HL-60/S4 treated with retinoic acid at 250 ng/mL for 4 days and 3 days (cell line): ENCODE measurements at regions not wholly inside any gene's neighbourhood (a gene's known extent, or its start where the extent isn't known, plus 50 kb on each side); places are given as distances from the start of the nearest gene placed in this dataset.
"Not testable (repeated sequence)": the region's sequence is repeated elsewhere in the genome, so short reads cannot be mapped to it uniquely, and the experiment has no call there.

Experiments
- in situ Hi-C: fragments of 300-500 bp; cut with MboI; formaldehyde crosslinking; loops from 2 replicates; pipeline ENCODE4 v1.7.0; 2022; ENCODE audit warnings: low sequenced_read_pairs

DNA sequence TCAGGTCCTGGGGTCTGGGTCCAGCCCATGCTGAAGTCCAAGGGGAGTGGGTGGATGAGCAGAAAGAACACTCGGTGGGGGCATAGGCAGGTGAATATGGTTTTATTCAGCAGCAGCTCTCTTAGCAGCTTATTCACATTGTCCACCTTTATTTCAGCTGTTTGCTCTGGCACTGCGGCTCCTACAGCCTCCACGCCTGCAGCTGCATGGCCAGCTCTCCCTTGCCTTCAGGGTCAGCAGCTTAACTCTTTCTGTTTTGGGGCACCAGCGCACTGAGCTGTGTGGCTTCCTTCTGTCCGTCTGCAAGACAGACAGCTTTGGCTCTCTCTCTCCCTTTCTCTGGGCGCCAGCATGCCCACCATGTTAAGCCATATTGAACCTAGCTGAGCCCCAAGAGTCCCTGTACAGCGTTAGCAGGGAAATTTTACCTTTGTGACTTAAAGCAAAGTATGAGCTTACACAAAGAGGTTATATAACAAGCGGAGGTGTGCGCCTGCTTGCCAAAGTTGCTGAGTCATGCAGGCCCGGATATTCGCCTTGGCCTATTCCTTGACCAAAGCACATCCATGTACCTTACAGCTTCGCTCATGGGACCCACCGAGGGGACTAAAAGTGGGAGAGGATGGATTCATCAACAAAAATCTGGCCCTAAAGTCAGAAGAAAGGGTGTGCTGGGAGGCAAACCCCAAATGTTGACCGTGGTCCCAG is 170.1 kb upstream of the PFN2 start:
- in situ Hi-C loops: no loop called here

DNA sequence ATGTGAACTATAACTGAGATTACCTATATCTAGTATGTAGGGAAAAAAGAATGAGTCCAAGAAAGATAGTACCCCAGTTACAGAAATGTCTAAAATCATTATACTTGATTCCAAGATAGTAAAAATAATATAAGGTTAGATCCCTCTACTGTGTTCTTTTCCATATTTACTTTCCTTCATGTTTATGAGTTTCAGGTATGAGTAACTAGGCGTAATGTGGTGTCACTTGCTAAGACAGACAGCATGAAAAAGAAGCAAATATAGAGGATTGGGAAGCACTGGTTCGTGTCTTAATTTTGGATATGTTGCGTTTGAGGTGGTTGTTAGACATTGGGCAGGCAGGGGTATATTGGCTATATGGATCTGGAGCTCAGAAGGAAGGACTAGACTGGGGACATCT is 168.1 kb upstream of the PFN2 start:
- in situ Hi-C loops: no loop called here

DNA sequence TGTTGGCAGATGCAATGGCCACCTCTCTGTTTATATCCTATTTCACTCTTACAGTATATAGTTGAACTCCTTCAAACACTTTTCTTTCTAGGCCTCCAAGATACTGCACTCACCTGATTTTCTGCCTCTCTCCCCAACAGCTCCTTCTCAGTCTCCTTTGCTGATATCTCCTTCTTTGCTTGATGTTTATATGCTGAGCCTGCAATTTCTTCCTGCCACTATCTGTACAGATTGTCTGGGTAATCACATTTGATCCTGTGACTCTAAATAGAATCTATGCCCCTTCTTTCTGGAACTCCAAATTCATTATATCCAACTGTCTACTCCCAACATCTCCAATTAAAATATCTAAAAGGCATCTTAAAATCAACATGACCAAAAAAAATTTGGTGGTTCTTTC is 165.5 kb upstream of the PFN2 start:
- in situ Hi-C loops: no loop called here

DNA sequence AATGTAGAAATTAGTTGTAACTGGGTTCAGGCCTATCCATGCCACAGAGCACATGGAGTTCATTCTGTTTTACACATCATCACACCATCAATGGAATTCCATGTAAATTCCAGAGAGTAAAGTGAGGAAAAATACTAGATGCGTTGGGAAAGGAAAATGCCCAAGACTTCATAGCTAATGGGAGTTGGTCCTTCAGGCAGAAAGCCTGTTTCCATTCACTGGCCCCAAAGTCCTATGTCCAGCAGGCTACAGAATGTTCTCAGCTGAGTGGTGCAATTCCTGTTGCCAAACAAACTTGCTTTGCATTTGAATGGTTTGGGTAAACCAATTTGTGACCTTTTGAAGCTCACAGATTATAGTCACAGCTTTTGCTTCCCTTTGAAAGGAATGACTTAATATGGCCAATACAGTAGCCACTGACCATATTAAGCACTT is 164.6 kb upstream of the PFN2 start:
- in situ Hi-C loops: no loop called here

DNA sequence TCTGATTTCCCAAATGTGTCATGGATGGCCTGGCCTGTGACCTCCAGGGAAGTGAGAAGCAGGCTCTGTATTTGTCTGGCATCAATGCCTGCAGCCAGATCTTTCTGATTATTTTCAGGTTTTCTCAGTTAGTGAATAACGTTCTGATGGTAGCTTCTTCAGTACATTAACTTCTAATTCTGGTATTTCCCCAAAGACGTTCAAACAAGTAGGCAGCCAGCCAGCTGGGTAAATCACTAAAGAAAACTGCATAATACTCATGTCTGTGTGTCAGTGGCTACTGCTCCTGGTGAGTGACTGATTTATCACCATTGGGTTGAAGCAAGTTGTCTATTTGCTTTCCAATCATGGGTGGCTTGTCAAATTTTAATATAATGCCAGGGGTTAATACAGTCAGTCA is 162.6 kb upstream of the PFN2 start:
- in situ Hi-C loops: no loop called here

DNA sequence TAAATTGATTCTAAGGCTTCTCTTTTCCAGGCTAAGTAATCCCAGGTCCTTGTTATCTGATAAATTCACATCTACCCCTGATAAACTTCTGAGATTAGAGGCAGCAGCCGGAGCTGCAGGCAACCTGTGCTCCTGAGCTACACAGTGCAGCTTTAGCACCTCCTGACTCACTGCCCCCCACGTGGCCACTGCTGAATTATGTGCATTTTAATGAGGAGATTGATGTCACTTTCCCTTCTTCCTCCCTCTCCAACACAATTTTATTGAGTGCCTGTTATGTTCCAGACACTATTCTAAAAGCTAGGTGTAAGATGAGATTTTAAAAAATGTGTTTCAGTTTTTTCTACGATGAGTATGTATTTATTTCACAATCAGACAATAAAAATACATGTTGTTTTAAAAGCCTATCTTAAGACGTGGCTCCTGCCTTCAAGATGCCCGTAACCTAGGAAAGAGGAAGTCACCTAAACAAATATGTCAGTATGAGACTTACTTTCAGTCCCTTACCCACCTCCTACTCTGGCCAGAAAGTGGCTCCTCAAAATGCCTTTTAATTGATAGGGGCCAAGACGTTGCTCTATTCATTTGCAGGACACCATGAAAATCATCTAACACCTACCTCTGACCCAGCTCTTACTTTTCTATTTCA is 161.5 kb upstream of the PFN2 start:
- in situ Hi-C loops: no loop called here

DNA sequence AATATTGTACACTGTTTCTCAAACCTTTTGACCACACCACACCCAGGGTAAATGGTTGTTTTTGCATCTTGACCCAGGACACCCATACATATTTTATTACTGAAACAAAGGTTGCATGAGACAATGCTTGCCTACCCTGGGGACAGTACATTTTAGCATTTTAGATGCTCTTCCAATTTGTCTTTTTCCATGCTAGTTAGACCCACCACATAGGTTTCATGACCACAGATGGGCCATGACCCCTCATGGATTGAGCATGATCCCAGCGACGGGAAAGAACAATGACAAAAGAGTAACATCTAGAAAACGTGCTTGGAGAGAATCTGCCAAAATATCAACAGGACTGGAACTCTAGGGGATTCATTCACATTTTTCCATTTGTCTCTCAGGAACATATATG is 161.0 kb upstream of the PFN2 start:
- in situ Hi-C loops: no loop called here

DNA sequence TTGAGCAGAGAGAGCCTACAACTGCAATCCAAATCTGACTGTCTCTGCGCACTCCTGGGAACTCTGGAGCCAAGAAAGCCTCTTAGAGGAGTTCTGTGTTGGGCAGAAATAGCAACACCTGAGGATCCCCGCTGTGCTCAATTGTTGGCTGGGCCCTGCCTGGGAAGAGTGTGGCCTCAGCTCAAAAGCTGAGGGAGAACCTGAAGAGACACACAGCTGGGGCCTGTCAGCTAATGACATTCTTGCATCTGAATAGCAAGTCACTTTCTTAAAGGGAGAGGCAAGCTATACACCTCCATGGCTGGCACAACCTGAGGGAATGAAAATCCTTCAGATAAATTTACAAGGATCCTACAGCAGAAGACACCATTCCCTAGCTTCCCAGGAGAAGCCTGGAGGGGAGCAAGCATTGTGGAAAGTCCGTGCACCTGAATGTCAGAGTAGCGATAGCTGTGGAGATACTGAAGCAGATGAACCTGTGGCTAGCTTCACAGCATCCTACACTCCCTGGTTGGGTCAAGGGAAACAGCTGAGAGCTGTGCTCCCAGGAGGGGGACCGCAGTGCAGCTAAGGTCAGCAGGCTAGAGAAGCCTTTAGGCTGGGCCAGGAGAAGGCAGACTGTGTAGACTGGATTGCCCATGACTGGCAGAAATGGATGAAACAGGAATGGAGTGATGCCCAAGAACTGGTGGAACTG is 159.9 kb upstream of the PFN2 start:
- in situ Hi-C loops: no loop called here

DNA sequence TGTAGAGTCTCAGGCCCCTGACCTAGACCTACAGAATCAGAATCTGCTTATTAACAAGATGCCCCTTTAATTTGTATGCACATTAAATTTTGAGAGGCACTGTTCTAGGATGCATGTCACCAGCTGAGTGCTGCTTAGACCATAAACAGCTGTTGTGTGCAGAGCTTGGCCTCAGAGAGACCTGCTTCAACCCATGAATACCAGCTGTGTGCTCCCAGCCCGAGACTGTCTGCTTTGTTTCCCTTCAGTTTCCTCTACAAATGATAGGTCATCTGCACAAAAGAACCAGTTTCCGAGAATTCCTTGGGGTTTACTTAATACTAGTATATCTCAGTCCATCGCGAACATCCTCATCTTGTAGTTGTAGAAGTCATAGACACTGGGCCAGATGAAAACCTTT is 158.5 kb upstream of the PFN2 start:
- in situ Hi-C loops: no loop called here

DNA sequence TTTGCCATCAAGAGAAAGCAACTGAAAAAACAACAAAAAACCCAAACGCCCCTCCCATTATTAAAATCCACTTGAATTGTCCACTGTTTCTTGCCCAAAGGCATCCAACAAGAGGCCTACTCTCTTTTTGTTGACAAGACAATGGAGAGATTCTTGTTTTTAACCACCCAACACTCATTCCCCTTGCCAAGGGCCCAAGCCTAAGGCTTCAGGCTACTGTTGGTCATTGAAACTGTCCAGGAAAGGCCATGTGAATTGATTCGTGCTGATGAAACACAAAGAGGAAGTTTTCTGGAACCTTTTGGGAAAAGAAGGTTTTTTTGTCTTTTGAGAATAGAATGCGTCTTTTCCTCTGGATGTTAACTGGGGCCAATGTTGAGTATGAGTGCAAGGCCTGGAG is 157.4 kb upstream of the PFN2 start:
- in situ Hi-C loops: no loop called here

DNA sequence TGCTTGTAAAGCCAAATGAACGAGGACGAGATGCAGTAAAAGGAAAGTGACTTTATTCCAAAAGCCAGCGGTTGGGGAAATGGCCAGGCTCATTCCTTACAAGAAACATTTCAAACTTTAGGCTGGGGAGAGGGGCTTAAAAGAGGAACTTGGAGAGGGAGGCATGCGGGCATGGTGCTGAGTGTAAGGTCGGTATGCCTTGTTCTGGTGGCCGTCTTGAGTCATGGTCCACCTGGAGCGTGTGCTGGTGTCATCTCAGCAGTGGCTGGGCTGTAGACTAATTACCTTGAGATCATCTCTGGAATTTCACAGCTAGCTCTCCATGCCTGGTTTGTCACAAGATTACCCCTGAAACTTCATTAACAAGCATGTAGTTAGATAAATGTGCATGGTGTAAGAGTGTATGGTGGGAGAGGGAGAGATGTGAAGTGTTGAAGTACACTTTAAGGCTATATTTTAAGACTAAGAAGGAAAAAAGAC is 156.4 kb upstream of the PFN2 start:
- in situ Hi-C loops: no loop called here

DNA sequence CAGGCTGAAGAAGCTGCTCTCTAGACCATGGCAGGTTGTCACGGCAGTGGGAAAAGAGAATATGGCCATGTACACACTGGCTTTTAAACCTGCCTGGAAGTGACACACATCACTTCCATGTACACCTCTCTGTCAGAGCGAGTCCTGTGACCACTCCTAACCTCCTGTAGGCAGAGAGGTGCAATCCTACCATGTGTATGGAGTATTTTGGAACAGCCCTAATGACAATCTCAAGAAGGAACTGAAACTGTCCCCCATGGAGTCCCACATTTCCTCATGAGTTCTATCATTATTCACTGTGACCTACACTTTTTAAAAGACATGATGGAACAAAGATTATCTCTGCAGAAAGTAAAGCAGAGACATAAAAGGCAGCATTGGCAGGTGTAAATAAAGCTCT is 153.4 kb upstream of the PFN2 start:
- in situ Hi-C loops: no loop called here

DNA sequence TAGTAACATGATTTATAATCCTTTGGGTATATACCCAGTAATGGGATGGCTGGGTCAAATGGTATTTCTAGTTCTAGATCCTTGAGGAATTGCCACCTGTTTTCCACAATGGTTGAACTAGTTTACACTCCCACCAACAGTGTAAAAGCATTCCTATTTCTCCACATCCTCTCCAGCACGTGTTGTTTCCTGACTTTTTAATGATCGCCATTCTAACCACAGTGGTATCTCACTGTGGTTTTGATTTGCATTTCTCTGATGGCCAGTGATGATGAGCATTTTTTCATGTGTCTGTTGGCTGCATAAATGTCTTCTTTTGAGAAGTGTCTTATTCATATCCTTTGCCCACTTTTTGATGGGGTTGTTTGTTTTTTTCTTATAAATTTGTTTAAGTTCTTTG is 152.6 kb upstream of the PFN2 start:
- in situ Hi-C loops: not testable (repeated sequence)

DNA sequence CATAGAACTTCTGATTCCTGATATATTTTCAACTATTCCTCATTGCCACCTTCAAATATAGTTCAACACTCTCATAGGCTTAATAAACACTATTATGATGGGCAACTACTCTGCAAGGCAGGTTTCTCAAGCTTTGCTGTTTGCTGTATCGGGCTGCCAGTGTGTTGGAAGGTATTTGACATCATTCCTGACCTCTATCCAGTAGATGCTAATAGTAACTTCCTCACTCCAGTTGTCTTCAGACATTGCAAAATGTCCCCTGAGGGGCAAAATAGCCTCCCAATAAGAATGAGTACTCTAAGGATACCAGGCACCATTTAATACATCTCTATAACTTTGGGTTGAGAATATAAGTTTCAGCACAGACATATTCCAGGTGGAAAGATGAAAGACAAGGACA is 147.5 kb upstream of the PFN2 start:
- in situ Hi-C loops: no loop called here

DNA sequence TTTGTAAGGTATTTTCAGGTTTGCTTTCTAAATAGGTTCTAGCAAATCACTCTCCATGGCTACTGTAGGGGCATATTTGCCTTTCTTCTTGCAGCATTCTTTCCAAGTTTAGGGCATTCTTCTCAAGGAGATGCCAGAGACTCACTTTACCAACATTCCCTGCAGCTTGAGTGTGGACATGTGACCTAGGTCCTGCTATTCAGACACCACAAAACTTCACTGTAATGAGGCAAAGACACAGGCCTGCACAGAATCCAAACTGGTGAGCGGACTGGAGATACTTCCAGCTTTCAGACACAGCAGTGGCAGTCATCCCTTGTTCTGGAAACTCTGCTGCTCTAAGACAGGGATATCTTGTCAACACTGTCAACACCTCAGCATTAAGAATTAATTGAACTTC is 146.4 kb upstream of the PFN2 start:
- in situ Hi-C loops: no loop called here

DNA sequence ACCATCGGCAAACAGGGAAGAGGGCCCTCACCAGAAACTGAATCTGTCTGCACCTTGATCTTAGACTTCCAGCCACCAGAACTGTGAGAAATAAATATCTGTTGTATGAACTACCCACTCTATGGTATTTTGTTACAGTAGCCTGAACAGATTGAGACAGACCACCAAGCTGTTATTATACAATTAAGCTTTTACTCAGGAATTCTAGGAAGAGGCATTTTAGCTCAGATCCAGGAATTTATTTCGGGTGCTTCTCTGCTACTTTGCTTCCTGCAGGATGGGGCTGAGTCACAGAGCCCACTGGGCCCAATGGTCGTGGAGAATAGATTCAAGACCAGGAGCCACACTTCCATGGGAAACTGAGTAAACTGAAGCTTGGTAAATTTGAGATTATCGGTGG is 145.5 kb upstream of the PFN2 start:
- in situ Hi-C loops: no loop called here

DNA sequence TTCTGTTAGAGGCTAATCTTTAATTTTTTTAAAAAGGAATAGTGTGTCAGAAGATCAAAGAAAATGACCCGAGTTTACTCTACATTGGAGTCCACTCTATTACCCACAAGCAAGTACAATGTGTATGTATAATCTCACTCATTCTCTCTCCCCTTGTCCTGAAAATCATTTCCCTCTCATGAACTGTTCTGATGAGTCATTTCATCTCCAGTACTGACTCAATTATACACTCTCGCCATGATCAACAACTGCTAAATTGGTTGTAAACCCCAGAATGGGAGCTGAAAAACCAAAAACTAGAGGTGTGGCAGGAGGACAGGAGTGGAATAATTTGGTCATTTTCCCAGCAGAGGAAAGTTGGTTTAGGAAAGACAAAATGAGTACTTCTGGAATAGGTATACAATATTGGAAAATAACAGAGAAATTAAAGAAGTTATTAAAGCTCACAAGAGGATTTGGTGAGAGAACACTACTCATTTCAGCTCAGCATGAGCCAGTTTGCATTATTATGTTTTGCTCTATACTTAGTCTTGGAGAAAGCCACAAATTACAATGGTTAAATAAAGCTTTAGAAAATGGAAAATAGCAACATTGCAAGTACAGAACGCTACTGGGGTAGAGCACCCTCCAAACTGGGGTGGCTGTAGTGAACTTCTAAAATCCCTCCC is 144.3 kb upstream of the PFN2 start:
- in situ Hi-C loops: no loop called here

DNA sequence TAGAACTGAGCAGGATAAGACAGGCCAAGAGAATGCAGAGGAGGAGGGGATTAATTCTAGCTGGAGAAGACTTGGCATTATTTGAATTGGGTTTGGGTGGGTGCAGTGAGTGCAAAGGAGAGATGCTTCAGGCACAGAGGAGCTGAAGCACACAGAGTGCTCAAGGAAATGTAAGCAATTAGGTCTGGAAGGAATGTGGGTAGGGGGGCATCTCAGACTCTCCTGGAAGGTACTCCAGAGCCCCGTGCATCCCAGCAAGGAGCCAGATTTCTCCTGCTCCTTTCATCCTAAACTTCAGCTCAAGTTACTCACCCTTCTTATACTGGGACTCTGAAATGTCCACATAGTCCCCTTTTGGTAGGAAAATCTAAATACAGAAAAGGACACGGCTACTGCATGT is 143.6 kb upstream of the PFN2 start:
- in situ Hi-C loops: no loop called here

DNA sequence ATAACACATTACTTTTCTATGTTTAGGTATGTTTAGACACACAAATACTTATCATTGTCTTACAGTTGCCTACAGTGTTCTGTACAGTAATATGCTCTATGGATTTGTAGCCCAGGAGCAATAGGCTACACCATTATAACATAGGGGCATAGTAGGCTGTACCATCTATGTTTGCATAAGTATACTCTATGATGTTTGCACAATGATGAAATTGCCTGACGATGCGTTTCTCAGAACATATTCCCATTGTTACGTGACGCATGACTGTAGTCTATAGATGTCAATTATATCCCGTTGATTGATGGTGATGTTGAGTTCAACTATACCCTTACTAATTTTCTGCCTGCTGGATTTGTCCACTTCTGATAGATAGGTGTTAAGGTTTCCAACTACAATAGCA is 139.4 kb upstream of the PFN2 start:
- in situ Hi-C loops: no loop called here

DNA sequence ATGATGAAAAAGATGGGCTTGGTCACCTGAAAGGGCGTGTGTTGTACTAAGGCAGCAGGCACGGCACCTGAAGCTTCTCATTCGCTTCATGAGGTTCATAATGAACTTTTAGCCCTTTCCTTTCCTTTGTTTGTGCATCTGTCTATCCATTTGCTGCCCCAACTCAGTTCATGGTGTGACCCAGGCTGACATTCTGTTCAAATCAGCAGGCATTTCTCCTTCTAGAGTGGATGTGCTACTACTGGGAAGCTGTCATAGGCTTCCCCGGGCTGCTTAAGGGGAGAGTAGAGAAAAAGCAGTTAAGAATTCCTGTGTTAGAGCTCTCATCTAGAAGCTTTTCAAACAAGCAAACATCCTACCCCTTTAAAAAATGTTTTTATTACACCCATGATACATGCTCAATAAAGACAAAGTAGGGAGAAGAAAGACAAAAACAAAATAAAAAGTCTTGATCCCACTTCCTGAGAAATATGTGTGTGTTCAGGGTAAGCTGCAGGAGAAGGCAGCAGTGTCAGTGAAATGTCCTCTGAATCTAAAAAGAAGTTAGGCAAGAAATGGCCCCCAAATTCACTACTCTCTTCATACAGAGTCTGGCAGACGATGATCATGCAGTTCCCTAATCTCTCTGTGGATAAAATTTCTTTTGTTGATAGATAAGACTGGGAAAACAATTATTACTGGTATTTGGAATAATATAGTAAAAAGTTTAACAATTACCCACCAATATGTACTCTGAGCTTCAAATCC is 136.9 kb upstream of the PFN2 start:
- in situ Hi-C loops: no loop called here
